Neural cell (in vitro differentiated cells): ENCODE measurements at regions not wholly inside any gene's neighbourhood (a gene's known extent, or its start where the extent isn't known, plus 50 kb on each side); places are given as distances from the start of the nearest gene placed in this dataset.

Experiments
- H2AFZ ChIP-seq: fragments of 200-600, 300-800 bp; sonication (generic), shearing (Covaris generic); 2 replicates; pipeline ENCODE4 v1.6.0; 2014; ENCODE audit warnings: low read depth, mild to moderate bottlenecking, antibody characterized with exemption, low read length, moderate library complexity
- H3F3A ChIP-seq: fragments of 200-600 bp; shearing (Covaris generic); 2 replicates; pipeline ENCODE4 v1.6.1; 2016; ENCODE audit warnings: mild to moderate bottlenecking, moderate library complexity, mixed read lengths, antibody characterized with exemption, low read length; ENCODE audit not compliant: insufficient read depth, poor library complexity, severe bottlenecking
- H3K27ac ChIP-seq: fragments of 200-600, 300-800 bp; sonication (generic), shearing (Covaris generic); 2 replicates; pipeline ENCODE4 v1.5.1; 2014; ENCODE audit warnings: mild to moderate bottlenecking, low read length, moderate library complexity
- H3K27me3 ChIP-seq: fragments of 300-800, 200-600 bp; sonication (generic), shearing (Covaris generic); 2 replicates; pipeline ENCODE4 v1.6.0; 2014; ENCODE audit warnings: mild to moderate bottlenecking, low read depth, low read length, moderate library complexity; ENCODE audit not compliant: insufficient read depth
- H3K36me3 ChIP-seq: fragments of 300-800, 200-600 bp; sonication (generic), shearing (Covaris generic); 2 replicates; pipeline ENCODE4 v1.5.1; 2014; ENCODE audit warnings: mild to moderate bottlenecking, antibody characterized with exemption, low read length, moderate library complexity; ENCODE audit not compliant: insufficient read depth
- H3K4me2 ChIP-seq: fragments of 300-800, 200-600 bp; sonication (generic), shearing (Covaris generic); 2 replicates; pipeline ENCODE4 v1.6.0; 2014; ENCODE audit warnings: mild to moderate bottlenecking, low read length
- H3K4me3 ChIP-seq: fragments of 300-800, 200-600 bp; sonication (generic), shearing (Covaris generic); 2 replicates; pipeline ENCODE4 v1.5.1; 2014; ENCODE audit warnings: mild to moderate bottlenecking, low read length, moderate library complexity
- H3K79me2 ChIP-seq: fragments of 200-600 bp; shearing (Covaris generic); replicated peaks from 2 replicates; pipeline ENCODE4 v1.6.0; 2014; ENCODE audit warnings: mild to moderate bottlenecking, low read length, moderate library complexity; ENCODE audit not compliant: insufficient read depth
- H3K9ac ChIP-seq: fragments of 300-800, 200-600 bp; sonication (generic), shearing (Covaris generic); 2 replicates; pipeline ENCODE4 v1.6.1; 2016; ENCODE audit warnings: mild to moderate bottlenecking, low read length, mixed read lengths
- H3K9me2 ChIP-seq: fragments of 200-600 bp; shearing (Covaris generic); 2 replicates; pipeline ENCODE4 v1.6.1; 2016; ENCODE audit warnings: mild to moderate bottlenecking, low read length, mixed read lengths; ENCODE audit not compliant: insufficient read depth
- H3K9me3 ChIP-seq: fragments of 200-600, 300-800 bp; sonication (generic), shearing (Covaris generic); 2 replicates; pipeline ENCODE4 v1.6.1; 2016; ENCODE audit warnings: mild to moderate bottlenecking, mixed run types, low read length, moderate library complexity, mixed read lengths
- H4K20me1 ChIP-seq: fragments of 200-600 bp; shearing (Covaris generic); 2 replicates; pipeline ENCODE4 v1.6.1; 2016; ENCODE audit warnings: mild to moderate bottlenecking, mixed run types; ENCODE audit not compliant: insufficient read depth
- EP300 ChIP-seq: fragments of 450-650 bp; conservative IDR thresholded peaks from 2 replicates; pipeline ENCODE4 v1.6.1; 2014; ENCODE audit warnings: antibody characterized with exemption, mild to moderate bottlenecking, moderate library complexity; ENCODE audit not compliant: poor library complexity, severe bottlenecking
- EZH2 ChIP-seq: fragments of 200-600, 300-800 bp; shearing (Covaris generic), sonication (generic); IDR thresholded peaks from 2 replicates; pipeline ENCODE4 v1.6.1; 2014; ENCODE audit warnings: antibody characterized with exemption, low read length, borderline replicate concordance, mild to moderate bottlenecking; ENCODE audit not compliant: insufficient read depth, poor library complexity, severe bottlenecking
- MXI1 ChIP-seq: fragments of 450-650 bp; conservative IDR thresholded peaks from 2 replicates; pipeline ENCODE4 v1.6.1; 2014; ENCODE audit warnings: antibody characterized with exemption, mild to moderate bottlenecking; ENCODE audit not compliant: poor library complexity, severe bottlenecking
- POLR2AphosphoS5 ChIP-seq: IDR thresholded peaks from 2 replicates; pipeline ENCODE4 v1.6.1; 2012
- RAD21 ChIP-seq: fragments of 450-650 bp; conservative IDR thresholded peaks from 2 replicates; pipeline ENCODE4 v1.6.1; 2014; ENCODE audit warnings: antibody characterized with exemption, mild to moderate bottlenecking, moderate library complexity
- SMC3 ChIP-seq: fragments of 450-650 bp; conservative IDR thresholded peaks from 2 replicates; pipeline ENCODE4 v1.6.1; 2014; ENCODE audit warnings: antibody characterized with exemption, mild to moderate bottlenecking, moderate library complexity; ENCODE audit not compliant: poor library complexity
- TAF1 ChIP-seq: IDR thresholded peaks from 2 replicates; pipeline ENCODE4 v1.6.1; 2012; ENCODE audit warnings: low read depth
- TF ChIP-seq, protein P1 (sequence below): IDR thresholded peaks from 2 replicates; pipeline ENCODE4 v1.6.1; 2012; ENCODE audit warnings: borderline replicate concordance
- TF ChIP-seq, protein P2 (sequence below): fragments of 450-650 bp; IDR thresholded peaks from 2 replicates; pipeline ENCODE4 v1.5.1; 2014; ENCODE audit warnings: antibody characterized with exemption, mild to moderate bottlenecking, moderate library complexity; ENCODE audit not compliant: poor library complexity, severe bottlenecking

DNA sequence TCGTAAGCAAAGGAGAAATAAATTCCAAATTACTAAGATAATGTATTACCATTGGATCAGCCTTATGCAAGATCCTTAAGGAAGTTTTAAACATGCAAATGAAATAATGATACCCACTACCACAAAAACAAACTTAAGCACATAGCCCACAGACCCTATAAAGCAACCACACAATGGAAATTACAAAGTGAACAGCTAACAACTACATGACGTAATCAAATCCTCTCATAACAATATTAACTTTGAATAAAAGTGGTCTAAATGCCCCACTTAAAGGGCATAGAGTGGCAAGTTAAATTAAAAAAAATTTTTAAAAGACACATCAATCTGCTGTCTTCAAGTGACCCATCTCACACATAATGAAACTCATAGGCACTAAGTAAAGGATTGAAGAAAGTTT is 397.3 kb upstream of the SEMA3A start:
- Histone ChIP-seq H3K27me3 (no peaks in the 10 kb centered on the region), H3K9me3 (no peaks in the 10 kb centered on the region), H3K4me3 (no peak overlapping the region), H4K20me1 (no peaks in the 10 kb centered on the region), H3K9ac (no peak overlapping the region), H3F3A (no peaks in the 10 kb centered on the region), H2AFZ (no peak overlapping the region), H3K27ac (no peak overlapping the region), H3K9me2 (no peaks in the 10 kb centered on the region), H3K36me3 (no peaks in the 10 kb centered on the region), H3K4me2 (no peak overlapping the region), H3K79me2 (no peaks in the 10 kb centered on the region)
- TF ChIP-seq SMC3 (no peak), MXI1 (no peak), POLR2AphosphoS5 (no peak), RAD21 (no peak), EP300 (no peak), TAF1 (no peak), EZH2 (no peak)
- TF ChIP-seq, protein P1, sequence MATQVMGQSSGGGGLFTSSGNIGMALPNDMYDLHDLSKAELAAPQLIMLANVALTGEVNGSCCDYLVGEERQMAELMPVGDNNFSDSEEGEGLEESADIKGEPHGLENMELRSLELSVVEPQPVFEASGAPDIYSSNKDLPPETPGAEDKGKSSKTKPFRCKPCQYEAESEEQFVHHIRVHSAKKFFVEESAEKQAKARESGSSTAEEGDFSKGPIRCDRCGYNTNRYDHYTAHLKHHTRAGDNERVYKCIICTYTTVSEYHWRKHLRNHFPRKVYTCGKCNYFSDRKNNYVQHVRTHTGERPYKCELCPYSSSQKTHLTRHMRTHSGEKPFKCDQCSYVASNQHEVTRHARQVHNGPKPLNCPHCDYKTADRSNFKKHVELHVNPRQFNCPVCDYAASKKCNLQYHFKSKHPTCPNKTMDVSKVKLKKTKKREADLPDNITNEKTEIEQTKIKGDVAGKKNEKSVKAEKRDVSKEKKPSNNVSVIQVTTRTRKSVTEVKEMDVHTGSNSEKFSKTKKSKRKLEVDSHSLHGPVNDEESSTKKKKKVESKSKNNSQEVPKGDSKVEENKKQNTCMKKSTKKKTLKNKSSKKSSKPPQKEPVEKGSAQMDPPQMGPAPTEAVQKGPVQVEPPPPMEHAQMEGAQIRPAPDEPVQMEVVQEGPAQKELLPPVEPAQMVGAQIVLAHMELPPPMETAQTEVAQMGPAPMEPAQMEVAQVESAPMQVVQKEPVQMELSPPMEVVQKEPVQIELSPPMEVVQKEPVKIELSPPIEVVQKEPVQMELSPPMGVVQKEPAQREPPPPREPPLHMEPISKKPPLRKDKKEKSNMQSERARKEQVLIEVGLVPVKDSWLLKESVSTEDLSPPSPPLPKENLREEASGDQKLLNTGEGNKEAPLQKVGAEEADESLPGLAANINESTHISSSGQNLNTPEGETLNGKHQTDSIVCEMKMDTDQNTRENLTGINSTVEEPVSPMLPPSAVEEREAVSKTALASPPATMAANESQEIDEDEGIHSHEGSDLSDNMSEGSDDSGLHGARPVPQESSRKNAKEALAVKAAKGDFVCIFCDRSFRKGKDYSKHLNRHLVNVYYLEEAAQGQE, result no peak
- TF ChIP-seq, protein P2, sequence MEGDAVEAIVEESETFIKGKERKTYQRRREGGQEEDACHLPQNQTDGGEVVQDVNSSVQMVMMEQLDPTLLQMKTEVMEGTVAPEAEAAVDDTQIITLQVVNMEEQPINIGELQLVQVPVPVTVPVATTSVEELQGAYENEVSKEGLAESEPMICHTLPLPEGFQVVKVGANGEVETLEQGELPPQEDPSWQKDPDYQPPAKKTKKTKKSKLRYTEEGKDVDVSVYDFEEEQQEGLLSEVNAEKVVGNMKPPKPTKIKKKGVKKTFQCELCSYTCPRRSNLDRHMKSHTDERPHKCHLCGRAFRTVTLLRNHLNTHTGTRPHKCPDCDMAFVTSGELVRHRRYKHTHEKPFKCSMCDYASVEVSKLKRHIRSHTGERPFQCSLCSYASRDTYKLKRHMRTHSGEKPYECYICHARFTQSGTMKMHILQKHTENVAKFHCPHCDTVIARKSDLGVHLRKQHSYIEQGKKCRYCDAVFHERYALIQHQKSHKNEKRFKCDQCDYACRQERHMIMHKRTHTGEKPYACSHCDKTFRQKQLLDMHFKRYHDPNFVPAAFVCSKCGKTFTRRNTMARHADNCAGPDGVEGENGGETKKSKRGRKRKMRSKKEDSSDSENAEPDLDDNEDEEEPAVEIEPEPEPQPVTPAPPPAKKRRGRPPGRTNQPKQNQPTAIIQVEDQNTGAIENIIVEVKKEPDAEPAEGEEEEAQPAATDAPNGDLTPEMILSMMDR, result no peak

DNA sequence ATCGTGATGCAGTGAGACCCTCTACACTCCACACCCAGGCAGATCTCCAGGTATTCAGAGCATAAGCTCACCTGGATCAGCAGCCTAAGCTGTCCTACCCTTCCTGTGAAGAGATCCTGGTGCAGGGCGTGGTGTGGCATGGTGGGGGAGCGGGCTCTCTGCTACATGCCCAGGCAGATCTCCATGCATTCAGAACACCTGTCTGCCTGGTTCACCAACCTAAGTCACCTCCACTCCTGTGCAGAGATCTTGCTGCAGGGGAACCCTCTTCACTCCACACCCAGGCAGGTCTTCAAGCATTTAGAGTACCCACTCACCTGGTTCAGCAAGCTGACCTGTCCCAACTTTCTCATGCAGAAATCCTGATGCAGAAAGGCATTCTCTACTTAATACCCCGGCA is 394.4 kb upstream of the SEMA3A start:
- no peak overlapping the region for H3K4me3 ChIP-seq
- TF ChIP-seq EZH2, result no peak
- no peak for TF ChIP-seq RAD21
- TF ChIP-seq, protein P1, result no peak
- no peak for TF ChIP-seq POLR2AphosphoS5
- TF ChIP-seq SMC3, result no peak
- H4K20me1 ChIP-seq, result no peaks in the 10 kb centered on the region

More for the DNA sequence above, 394.4 kb upstream of the SEMA3A start:
- Histone ChIP-seq H3K27ac (no peak overlapping the region), H3K27me3 (no peaks in the 10 kb centered on the region), H3K9me3 (no peaks in the 10 kb centered on the region), H3K9me2 (no peaks in the 10 kb centered on the region), H3K9ac (no peak overlapping the region), H3F3A (no peaks in the 10 kb centered on the region), H2AFZ (no peak overlapping the region), H3K79me2 (no peaks in the 10 kb centered on the region), H3K36me3 (no peaks in the 10 kb centered on the region), H3K4me2 (no peak overlapping the region)
